IMR-90 (cell line): ENCODE measurements at regions not wholly inside any gene's neighbourhood (a gene's known extent, or its start where the extent isn't known, plus 50 kb on each side); places are given as distances from the start of the nearest gene placed in this dataset.

Source experiments
- ATAC-seq: fragments of 200-7000 bp; cut with Tn5 transposase; 2 replicates; pipeline ENCODE4 v1.9.1; 2020; ENCODE audit warnings: low read depth, mild to moderate bottlenecking, moderate library complexity
- BruUV-seq: library from RNA; stranded (reverse); fragments of 400-500 nt; replicated peaks from 2 replicates; lab custom pipeline; 2021; lab: Mats Ljungman, UMichigan
- CTCF ChIA-PET: fragments of 300-600 bp; formaldehyde crosslinking; extraction: SDS; loops from one replicate; lab custom pipeline; 2021; ENCODE audit warnings: antibody characterized with exemption; lab: Yijun Ruan, JAX
- POLR2A ChIA-PET: fragments of 300-600 bp; sonication (Branson Sonifier 250); formaldehyde crosslinking; loops from one replicate; lab custom pipeline; 2022; ENCODE audit warnings: antibody characterized with exemption; ENCODE audit not compliant: unreplicated experiment; lab: Charles Lee
- DNase-seq: peaks from one replicate; pipeline ENCODE4 v3.0.0; 2013
- H2AFZ ChIP-seq: replicated peaks from 2 replicates; pipeline ENCODE3; 2013; ENCODE audit warnings: low read length, mild to moderate bottlenecking; ENCODE audit not compliant: poor library complexity
- H2AK5ac ChIP-seq: 2 replicates; pipeline ENCODE4 v1.6.1; 2013; ENCODE audit warnings: low read depth, low read length, inconsistent platforms
- H2AK9ac ChIP-seq: replicated peaks from 2 replicates; pipeline ENCODE3; 2013; ENCODE audit warnings: mild to moderate bottlenecking, low read depth, low read length, moderate library complexity; ENCODE audit not compliant: poor library complexity
- H2BK120ac ChIP-seq: 2 replicates; pipeline ENCODE4 v1.6.1; 2013; ENCODE audit warnings: low read depth, low read length, inconsistent platforms
- H2BK15ac ChIP-seq: 3 replicates; pipeline ENCODE4 v1.6.1; 2013; ENCODE audit warnings: low read depth, low read length, inconsistent platforms
- H2BK20ac ChIP-seq: 2 replicates; pipeline ENCODE4 v1.6.1; 2013; ENCODE audit warnings: low read depth, mild to moderate bottlenecking, inconsistent platforms, low read length, moderate library complexity
- H2BK5ac ChIP-seq: 2 replicates; pipeline ENCODE4 v1.6.1; 2013; ENCODE audit warnings: mild to moderate bottlenecking, low read depth, low read length, inconsistent platforms; ENCODE audit not compliant: poor library complexity, severe bottlenecking
- H3K14ac ChIP-seq: replicated peaks from 2 replicates; pipeline ENCODE4 v1.6.1; 2013; ENCODE audit warnings: low read depth, low read length, inconsistent platforms
- H3K18ac ChIP-seq: 2 replicates; pipeline ENCODE4 v1.6.1; 2013; ENCODE audit warnings: low read depth, low read length, control low read depth
- H3K23ac ChIP-seq: 2 replicates; pipeline ENCODE4 v1.6.1; 2013; ENCODE audit warnings: low read depth, low read length, inconsistent platforms
- H3K27ac ChIP-seq: 2 replicates; pipeline ENCODE4 v1.5.1; 2013; ENCODE audit warnings: mild to moderate bottlenecking, control low read depth, low read length; ENCODE audit not compliant: insufficient read depth
- H3K27me3 ChIP-seq: 2 replicates; pipeline ENCODE4 v1.6.1; 2013; ENCODE audit warnings: low read length; ENCODE audit not compliant: control insufficient read depth, insufficient read depth
- H3K36me3 ChIP-seq: 2 replicates; pipeline ENCODE4 v1.6.1; 2013; ENCODE audit warnings: low read length, mixed read lengths; ENCODE audit not compliant: control insufficient read depth, insufficient read depth
- H3K4ac ChIP-seq: 2 replicates; pipeline ENCODE4 v1.6.1; 2013; ENCODE audit warnings: low read depth, low read length, inconsistent platforms
- H3K4me1 ChIP-seq: 2 replicates; pipeline ENCODE4 v1.6.1; 2013; ENCODE audit warnings: low read length, mixed read lengths; ENCODE audit not compliant: control insufficient read depth, insufficient read depth
- H3K4me2 ChIP-seq: 2 replicates; pipeline ENCODE4 v1.6.1; 2013; ENCODE audit warnings: low read depth, mild to moderate bottlenecking, control low read depth, low read length, moderate library complexity
- H3K4me3 ChIP-seq: 2 replicates; pipeline ENCODE4 v1.5.1; 2013; ENCODE audit warnings: low read depth, mild to moderate bottlenecking, control low read depth, low read length, moderate library complexity; ENCODE audit not compliant: insufficient read depth
- H3K56ac ChIP-seq: 2 replicates; pipeline ENCODE4 v1.6.1; 2013; ENCODE audit warnings: low read length, inconsistent platforms; ENCODE audit not compliant: insufficient read depth; ENCODE audit errors: extremely low read depth
- H3K79me1 ChIP-seq, 2 experiments: 2 replicates each; pipeline ENCODE4 v1.6.1; 2013; ENCODE audit warnings: low read length in 2 of 2, inconsistent platforms in 1 of 2, low read depth in 1 of 2
- H3K9ac ChIP-seq: 2 replicates; pipeline ENCODE4 v1.6.1; 2013; ENCODE audit warnings: low read depth, low read length, control low read depth
- H3K9me1 ChIP-seq: 2 replicates; pipeline ENCODE4 v1.6.1; 2013; ENCODE audit warnings: low read length, inconsistent platforms; ENCODE audit not compliant: insufficient read depth
- H3K9me3 ChIP-seq: 2 replicates; pipeline ENCODE4 v1.6.1; 2013; ENCODE audit warnings: low read length; ENCODE audit not compliant: control insufficient read depth, insufficient read depth
- H4K20me1 ChIP-seq: 2 replicates; pipeline ENCODE4 v1.6.1; 2013; ENCODE audit warnings: low read length, inconsistent platforms; ENCODE audit not compliant: insufficient read depth
- H4K5ac ChIP-seq: 2 replicates; pipeline ENCODE4 v1.6.1; 2013; ENCODE audit warnings: mild to moderate bottlenecking, low read depth, low read length, control low read depth
- H4K8ac ChIP-seq, 2 experiments: 2 replicates each; pipeline ENCODE4 v1.6.1; 2013; ENCODE audit warnings: low read depth in 2 of 2, low read length in 2 of 2, control low read depth in 1 of 2, inconsistent platforms in 1 of 2
- H4K91ac ChIP-seq: 2 replicates; pipeline ENCODE4 v1.6.1; 2013; ENCODE audit warnings: low read depth, low read length, inconsistent platforms; ENCODE audit not compliant: insufficient read depth
- CEBPB ChIP-seq: IDR thresholded peaks from 2 replicates; pipeline ENCODE4 v1.6.1; 2012; ENCODE audit warnings: low read depth, low read length, improper control_type of control experiment
- MXI1 ChIP-seq: IDR thresholded peaks from 2 replicates; pipeline ENCODE4 v1.6.1; 2012; ENCODE audit warnings: low read depth, mild to moderate bottlenecking, low read length, moderate library complexity, borderline replicate concordance
- WGBS, 2 experiments: methylation state at CpG; one replicate each; pipeline versions ENCODE4 v1.1.5 to v1.1.7; 2013; ENCODE audit warnings: missing lambda C conversion rate in 2 of 2; ENCODE audit not compliant: insufficient read length in 1 of 2; ENCODE audit errors: extremely low coverage in 2 of 2; 5-methylcytosine and 5-hydroxymethylcytosine counted together
- dilution Hi-C: fragments of 300-500 bp; cut with HindIII; formaldehyde crosslinking; loops from one replicate; pipeline ENCODE4 v1.14.3; 2018; ENCODE audit warnings: low sequenced_read_pairs; ENCODE audit not compliant: unreplicated experiment
- in situ Hi-C: fragments of 300-500 bp; cut with MboI; formaldehyde crosslinking; loops from 3 replicates; pipeline ENCODE4 v1.14.3; 2019; ENCODE audit warnings: low sequenced_read_pairs, inconsistent platforms, mixed read lengths
- intact Hi-C: fragments of 100-400 bp; cut with micrococcal nuclease; formaldehyde crosslinking; loops from 2 replicates; pipeline ENCODE4 v1.10.0; 2022

DNA sequence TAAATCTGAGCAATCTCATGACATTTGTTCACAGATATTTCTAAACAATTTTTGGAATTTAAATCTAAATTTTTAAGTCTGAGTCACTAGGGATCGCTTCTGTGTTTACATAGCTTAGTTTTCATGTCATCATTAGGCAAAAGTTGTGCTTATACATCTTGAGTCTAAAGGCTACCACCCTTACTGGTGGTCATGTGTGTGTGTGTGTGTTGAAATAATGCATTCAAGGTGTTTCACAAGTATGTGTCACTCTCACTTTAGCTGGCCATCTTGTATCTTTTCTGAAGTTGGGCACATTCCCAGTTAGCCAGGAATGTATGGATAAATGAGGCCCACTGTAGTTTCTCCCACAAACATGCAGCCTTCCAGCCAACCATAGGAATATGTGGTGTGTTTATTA, 1162.5 kb upstream of the PRMT6 start:
- no peak; the same call in 1 of the 2 replicates for ATAC-seq
- in situ Hi-C loops = no loop called here
- Histone ChIP-seq H3K23ac (no peak overlapping the region), H3K4ac (no peak overlapping the region), H3K27me3 (no peaks in the 10 kb centered on the region), H3K4me2 (no peak overlapping the region), H2BK5ac (no peak overlapping the region), H3K9me1 (no peaks in the 10 kb centered on the region), H2BK120ac (no peak overlapping the region), H4K20me1 (no peaks in the 10 kb centered on the region), H3K14ac (no peak overlapping the region), H3K56ac (no peak overlapping the region), H3K4me1 (no peaks in the 10 kb centered on the region), H2BK20ac (no peak overlapping the region), H2AK5ac (no peak overlapping the region), H3K79me1 (no peaks in the 10 kb centered on the region), H2AK9ac (no peak overlapping the region), H3K27ac (no peak overlapping the region), H3K18ac (no peak overlapping the region), H3K9me3 (peaks cover 9% of the 10 kb centered on the region; the same call in 1 of the 2 replicates), H4K5ac (no peak overlapping the region), H2AFZ (no peak overlapping the region), H3K4me3 (no peak overlapping the region), H3K36me3 (no peaks in the 10 kb centered on the region), H4K91ac (no peak overlapping the region), H3K9ac (no peak overlapping the region), H4K8ac (no peak overlapping the region), H2BK15ac (no peak overlapping the region)
- dilution Hi-C loops = no loop called here
- BruUV-seq = no TSS peak
- WGBS, 2 experiments = no CpG with 5 or more reads among the region's 1 CpG
- peak; percentile 43 for DNase-seq
- intact Hi-C loops = no loop called here
- TF ChIP-seq CEBPB (peak; percentile 45; the same call in 1 of the 2 replicates), MXI1 (no peak)
- CTCF ChIA-PET = no interaction called here
- POLR2A ChIA-PET = no interaction called here
